Hepatic stellate cell (primary cell): ENCODE measurements at regions not wholly inside any gene's neighbourhood (a gene's known extent, or its start where the extent isn't known, plus 50 kb on each side); places are given as distances from the start of the nearest gene placed in this dataset.
"Not testable (repeated sequence)": the region's sequence is repeated elsewhere in the genome, so short reads cannot be mapped to it uniquely, and the experiment has no call there.

Experiments used
- DNase-seq: peaks from one replicate; pipeline ENCODE4 v3.0.0; 2011; ENCODE audit warnings: low spot score

DNA sequence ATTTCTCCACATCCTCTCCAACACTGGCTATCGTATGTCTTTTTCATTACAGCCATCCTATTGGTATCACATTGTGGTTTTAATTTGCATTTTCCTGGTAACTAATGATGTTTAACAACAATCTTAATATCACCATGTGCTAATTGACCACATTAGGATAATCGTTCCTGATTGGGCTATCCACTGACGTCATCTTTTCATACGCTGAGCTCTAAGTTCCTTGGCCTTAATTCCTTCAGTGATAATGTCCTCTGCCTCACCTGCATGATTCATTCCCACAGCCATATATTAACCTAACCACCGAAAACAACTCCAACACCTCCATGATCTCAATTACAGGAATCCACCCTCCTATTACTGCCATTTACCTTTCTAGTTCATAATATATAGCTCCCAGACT, 547.9 kb upstream of the BRINP1 start:
- no peak for DNase-seq

DNA sequence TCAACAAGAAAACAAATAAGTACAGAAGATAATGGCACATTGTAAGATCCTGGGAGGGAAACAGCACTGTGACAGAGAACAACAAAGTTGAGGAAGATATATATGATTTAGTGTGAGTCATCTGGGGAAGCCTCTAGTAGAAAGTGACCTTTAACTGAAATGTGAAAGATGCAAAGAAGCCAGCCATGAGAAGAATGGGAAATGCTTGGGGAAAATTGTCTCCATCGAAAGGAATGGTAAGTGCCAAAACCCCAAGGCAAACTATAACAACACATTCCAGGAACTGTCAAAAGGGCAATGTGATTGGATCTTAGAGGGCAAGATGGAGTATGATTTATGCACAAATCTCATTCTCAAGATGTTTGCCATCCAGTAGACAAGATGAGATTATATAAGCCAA, 537.8 kb upstream of the BRINP1 start:
- no peak for DNase-seq

DNA sequence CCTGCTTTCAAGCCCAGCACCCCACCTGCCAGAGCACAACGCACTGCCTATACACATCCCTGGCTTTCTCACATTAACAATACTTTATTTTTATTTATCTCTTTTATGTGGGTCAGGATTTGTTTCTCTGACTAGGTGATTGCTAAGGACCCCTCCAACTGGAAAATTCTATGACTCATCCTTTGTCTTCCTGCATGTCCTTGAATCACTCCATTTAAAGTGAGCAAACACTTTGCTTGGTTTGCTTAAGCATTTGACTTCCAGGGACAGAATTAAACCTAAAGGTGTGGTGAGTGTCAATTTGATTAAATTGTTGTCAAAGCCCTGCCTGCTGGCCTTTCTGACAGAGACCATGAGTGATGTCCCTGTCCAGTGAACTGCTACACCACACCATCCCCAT, 536.5 kb upstream of the BRINP1 start:
- DNase-seq: no peak

DNA sequence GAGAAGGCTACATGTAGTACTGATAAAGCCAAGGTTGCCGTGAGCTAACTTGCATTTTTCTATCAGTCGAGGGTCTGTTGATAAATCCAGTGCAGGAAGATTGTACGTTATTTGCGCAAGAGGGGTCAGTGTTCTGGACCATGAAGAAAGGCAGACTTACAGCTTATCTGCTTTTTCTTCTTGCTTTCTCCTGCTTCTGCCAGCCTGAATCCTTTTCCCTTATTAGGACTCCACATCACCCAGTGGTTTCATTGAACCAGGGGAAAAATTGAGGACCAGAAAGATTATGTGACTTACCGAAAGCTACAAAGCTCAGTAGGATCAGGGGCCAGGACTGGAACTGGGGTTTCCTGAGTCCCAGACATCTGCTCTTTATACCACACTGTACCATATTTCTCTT, 534.6 kb upstream of the BRINP1 start:
- no peak for DNase-seq

DNA sequence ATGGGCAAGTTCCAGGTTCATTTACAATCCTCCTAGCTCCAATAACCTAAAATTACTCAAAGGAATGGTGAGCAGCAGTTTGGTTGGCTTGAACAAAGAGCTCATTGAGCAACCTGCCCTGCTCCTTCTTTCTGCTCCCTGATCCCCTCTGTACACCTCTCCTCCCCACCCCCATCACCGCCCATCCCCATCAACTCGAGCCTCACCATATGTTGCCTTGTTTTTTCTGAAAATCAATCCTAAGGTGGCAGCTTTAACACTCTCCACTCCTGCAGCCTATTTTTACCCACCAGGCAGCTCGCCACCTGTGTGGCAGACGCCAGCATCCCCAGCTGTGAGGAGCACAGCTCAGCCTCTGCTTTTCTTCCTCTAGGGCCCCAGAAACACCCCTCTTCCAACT, 533.4 kb upstream of the BRINP1 start:
- no peak for DNase-seq

DNA sequence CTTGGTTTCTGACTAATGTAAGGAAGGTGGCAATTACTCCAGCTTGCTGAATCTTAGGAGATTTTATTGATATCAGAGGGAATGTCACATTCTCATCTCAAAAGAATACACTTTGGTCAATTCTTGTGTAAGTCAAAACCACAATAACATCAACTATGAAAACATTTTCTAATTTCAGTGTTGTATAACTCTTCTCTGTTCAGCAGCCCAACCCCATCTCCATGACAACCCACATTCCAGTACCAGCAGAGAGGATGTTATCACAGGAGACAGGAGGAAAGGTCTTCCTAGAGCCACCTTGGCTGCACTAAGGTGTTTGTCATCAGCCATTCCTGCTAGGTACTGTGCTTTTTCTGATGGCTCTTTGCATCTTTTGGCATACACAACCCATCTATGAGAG, 529.1 kb upstream of the BRINP1 start:
- DNase-seq: no peak

DNA sequence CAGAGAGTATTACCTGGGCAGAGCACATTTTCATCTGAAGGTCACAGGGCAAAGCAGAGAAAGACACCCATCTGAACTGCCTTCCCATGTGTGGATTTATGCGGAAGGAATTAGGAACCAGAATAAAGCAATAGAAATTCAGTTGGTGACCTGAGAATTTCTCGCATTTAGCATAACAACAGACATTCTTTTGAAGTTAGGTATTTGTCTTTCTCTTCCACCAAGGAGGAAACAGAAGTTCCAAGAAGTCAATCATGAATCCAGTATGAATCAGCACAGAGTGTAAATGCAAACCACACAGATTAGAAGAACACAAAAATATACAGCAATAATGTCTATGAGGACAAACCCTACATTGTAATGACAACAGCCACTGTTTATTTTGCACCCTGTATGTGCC, 515.2 kb upstream of the BRINP1 start:
- no peak for DNase-seq

DNA sequence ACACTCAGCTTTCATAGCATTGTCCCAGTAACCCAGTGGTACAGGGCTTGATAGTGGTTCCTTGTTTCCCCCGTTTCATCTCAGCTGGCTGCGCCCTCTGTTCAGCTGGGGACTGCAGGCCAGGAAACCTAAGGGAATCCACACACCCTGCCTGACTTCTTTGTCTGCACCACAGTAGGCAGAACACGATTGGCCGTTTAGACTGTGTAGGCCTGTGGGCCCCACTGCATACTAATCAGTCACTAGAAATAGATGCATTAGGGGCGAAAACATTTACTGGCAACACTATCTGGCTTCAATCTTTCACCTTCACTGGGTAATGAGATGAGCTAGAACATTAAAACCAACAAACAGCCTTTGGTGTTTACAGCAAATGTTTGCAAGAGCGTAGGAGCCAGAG, 512.7 kb upstream of the BRINP1 start:
- DNase-seq: no peak

DNA sequence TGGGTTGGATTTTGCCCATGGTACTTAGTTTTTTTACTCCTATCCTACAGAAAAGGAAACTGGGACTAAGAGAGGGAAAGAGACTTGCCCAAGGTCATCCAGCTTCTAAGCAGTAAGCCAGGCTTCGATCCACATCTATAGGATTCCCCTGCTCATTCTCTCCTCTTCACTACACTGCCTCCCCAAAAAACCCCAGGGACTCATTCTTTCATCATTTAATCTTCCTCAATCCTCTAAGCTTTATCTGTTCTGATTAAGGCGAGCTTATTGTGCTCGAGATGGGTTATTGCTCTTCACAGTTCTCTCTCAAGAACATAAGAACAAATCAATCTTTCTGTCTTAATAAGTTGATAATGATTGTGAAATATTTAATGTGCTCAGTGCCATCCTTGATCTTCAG, 511.1 kb upstream of the BRINP1 start:
- DNase-seq: no peak

DNA sequence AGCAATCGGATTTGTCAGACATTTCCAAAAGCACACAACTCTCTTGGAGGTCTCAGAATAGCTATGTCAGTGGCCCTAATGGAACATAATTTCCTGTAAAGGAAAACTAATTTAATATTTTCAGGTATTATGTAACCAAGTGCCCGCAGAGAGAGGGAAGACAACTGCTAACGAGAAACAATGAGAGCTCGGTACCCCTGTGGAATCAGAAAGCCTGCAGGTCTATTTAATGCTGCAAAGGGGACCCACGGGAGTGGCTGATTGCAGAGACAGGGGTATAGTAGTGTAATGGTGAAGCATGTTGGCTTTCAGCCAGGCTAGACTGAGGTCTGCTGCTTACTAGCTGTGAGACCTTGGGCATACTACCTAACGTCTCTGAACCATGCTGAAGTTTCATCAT, 508.1 kb upstream of the BRINP1 start:
- no peak for DNase-seq

DNA sequence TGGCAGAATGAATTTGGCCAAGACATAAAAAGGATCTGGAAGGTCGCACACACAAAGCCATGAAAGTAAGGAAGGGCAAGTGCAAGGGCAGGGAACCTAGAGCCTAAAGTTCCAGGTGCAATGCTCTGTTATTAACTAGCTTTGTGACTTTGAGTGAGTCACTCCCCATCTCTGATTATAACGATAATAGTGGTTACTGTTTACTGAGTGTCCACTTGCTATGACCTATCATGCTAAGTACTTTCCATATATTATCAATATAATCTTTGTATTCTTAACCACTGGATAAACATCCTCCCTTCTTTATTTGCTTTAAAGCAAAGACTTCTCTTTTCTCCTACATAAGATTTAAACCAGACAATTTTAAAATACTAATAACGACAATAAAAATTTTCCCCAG, 504.6 kb upstream of the BRINP1 start:
- DNase-seq: no peak

DNA sequence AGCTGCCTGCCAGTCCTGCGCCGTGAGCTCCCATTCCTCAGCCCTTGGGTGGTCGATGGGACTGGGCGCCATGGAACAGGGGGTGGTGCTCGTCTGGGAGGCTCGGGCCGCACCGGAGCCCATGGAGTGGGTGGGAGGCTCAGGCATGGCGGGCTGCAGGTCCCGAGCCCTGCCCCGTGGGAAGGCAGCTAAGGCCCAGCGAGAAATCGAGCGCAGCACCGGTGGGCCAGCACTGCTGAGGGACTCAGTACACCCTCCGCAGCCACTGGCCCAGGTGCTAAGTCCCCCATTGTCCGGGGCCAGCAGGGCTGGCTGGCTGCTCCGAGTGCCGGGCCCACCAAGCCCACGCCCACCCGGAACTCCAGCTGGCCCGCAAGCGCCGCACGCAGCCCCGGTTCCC, 501.0 kb upstream of the BRINP1 start:
- not testable (repeated sequence) for DNase-seq

DNA sequence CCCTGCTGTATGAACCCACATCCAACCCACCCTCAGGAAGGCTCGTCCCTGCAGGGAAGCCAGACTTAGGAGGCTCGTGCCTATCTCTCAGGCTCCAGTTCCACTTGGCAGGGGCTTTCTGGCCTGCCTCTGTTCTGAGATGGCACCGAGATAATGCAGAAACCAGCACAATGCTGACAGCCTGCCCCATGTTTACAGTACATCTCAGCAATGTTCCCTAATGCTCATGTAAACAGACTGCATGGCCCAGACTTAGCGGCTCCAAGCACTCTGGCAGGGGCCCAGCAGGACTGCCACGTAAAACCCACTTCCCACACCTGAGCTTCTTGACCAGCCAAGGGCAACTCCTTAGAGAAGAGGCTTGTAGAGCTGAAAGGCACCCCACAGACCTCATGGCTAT, 499.5 kb upstream of the BRINP1 start:
- DNase-seq: no peak

DNA sequence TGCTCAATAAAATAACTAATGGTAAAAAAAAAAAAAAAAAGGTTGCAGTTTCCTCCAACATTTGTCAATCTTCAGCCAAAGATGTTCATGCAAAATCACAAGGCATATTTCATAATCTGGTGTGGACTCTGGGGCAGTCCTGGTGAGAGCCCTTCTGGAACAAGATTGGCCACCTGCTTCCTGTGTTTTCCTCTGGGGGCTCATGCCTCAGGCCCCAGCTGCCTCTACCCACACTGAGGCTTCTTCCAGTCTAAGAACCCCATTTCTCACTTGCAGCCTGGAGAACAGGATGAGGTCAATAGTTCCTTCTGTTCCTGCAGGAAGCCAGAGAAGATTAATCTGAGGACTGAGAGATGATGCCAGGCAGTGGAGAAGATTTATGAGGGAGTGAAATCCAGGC, 492.6 kb upstream of the BRINP1 start:
- no peak for DNase-seq

DNA sequence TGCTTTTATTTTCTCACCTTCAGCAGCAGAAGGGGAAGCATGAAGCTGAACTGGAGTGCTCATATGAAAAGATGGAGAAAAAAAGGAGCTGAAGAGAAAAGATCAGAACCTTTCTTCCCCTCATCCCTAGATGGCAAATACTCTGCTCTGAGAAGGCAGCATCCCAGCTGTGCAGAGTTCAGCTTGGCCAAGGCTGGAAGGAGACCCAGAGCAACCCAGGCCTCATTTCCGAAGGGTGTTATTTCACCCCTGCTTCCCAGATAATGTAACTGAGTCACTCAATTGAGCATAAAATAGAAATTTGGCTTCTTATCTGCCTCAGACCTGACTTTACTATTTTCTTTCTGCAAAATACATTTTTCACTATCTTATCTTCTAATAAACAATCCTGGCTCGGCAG, 489.9 kb upstream of the BRINP1 start:
- DNase-seq: no peak

DNA sequence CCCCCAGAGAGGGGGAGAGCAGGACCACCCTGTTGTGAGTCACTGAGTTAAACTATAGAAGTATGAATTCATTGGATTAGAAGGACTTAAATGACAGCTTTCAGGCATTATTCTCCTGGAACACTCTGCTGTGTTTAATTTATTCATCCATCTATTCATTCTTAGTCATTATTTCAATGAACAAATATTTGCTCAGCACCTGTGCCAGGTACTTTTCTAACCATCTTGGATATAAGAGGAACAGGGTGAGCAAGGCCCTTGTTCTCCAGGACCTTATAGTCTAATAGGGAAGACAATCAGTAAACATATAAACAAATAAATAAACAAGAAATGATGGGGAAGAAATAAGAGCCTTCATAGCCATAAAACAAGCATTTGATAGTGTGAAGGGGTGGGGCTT, 483.9 kb upstream of the BRINP1 start:
- no peak for DNase-seq

DNA sequence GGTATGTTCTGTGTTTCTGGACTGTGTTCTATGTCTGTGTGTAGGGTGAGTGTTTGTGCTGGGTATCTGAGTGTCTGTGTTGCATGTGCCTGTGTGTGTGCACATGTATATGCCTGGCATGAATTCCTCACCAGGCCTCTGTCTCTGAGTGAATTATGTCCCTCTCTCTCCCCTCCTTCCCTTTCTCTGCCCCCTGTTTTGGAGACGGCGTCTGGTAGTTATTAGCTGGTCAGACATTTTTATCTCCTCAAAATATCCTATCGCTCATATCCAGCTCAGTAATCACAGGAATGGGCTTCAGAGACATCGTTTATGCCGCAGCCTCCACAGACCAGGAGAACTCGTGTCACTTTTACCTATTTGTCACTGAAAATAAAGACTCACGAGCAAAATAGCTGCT, 483.2 kb upstream of the BRINP1 start:
- DNase-seq: no peak

DNA sequence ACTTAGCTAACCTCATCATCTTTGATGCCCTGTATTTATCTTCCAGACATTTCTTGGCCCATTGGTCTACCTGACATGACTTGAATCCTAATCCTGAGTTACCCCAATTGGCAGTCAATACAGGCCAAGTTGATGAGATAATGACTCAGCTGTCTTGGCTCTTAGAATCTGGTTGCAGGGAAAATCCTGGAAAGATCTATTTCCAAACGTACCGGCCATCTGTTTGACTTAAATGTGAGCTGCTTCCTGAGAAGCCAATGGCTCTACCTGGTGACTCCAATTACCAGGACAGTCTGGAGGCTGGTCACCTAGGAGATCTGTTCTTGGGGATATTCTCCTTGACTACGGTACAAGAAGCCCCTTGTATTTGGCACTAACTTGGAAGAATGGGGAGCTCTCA, 475.2 kb upstream of the BRINP1 start:
- DNase-seq: no peak

DNA sequence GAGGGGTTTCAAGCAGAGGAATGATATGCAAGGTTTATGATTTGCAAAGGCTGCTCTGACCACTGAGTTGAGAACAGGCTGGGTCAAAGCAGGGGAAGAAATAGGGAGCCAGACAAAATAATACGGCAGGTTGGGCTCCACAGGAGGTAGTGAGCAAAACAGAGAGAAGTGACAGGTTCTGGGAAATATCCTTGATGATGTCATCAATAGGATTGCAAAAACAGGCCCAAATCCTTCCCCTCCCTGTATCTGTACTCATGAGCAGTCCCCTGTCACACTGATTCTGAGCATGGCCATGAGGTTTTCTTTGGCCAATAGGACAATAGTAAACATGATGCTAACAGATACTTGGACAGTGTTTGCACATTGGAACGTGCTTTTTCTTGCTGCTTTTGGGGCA, 471.8 kb upstream of the BRINP1 start:
- DNase-seq: no peak

DNA sequence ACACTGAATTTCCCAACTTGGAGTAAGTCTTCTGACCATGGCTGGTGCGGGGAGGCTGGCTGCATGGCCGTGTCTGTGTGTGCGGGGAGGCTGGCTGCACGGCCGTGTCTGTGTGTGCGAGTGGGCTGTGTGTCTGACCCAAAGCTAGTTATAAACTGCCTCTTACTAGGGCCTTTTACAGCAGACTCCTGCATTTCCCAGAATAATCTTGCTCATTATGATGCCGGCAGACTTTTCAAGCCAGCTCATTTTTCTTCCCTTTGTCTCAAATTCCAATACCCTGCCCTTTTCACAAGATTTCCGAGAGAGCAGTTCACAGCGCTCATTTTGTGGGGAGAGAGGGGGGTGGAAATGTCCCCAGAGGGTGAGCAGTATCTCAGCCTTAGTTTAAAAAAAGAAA, 470.7 kb upstream of the BRINP1 start:
- no peak for DNase-seq

DNA sequence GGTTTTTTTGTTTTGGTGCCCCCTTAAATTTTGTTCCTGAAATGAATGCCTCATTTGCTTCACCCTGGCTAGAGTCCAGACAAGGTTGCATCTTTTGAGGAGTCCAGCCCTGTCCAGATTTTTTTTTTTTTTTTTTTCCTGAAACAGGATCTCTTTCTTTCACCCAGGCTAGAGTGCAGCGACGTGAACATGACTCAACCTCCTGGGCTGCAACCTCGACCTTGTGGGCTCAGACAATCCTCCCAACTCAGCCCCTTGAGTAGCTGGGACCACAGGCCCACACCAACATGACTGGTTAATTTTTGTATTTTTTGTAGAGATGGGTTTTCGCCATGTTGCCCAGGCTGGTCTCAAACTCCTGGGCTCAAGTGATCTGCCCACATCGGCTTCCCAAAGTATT, 469.0 kb upstream of the BRINP1 start:
- DNase-seq: no peak

DNA sequence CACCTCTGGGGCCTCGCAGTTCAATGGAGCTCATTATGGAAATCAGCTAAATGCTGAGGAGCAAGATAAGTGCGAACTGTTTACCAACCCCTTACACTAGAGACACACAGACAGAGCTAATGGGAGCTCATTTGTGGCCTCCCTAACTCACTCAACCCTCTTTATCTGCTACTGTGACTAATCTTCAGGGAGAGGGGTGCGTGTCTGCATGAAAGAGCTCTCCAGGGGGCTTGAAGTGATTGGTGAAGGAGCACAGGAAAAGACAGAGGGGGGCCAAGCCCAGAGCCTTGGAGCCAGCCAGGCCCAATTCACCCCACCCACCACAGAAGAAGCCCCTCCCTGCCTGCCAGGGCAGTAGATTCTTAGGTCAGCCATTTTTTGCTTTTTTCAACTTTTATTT, 466.8 kb upstream of the BRINP1 start:
- DNase-seq: no peak

DNA sequence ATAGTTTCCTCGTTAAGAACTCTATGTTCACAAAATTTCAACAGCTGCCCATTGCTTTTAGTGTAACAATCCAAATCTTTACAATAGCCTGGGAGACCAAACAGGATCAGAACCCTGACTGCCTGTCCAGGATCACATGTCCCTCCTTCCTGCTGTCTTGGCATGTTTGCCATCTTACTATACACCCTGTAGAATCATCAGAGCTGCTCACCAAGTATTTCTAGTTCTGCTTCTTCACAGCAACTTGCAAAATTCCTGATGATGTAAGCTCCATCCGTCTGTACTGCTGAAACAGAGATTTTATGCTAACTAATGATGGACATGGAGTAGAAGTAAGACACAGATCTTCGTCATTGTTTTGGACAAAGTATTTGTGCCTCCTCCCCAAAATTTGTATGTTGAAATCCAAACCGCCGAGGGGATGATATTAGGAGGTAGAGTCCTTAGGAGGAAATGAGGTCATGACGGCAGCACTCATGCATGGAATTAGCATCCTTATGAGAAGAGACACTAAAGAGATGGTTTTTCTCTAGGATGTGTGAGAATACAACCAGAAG, 464.9 kb upstream of the BRINP1 start:
- no peak for DNase-seq

DNA sequence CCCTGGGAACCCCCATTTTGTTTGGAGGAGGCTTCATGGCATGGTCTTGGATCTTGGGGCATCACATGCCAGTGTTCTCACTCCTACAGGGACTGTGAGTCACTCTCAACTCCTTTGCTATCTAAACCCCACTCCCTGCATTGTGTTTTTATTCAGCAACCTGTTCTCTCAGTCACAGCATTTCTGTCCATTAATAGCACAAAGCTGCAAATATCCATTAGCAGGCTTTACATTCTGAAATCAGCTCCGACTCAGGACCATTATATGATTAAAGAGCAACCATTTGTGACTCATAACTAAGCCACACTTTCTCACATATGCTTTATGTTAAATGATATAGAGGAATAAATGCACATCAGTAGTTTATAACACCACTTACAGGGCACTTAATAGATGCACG, 462.1 kb upstream of the BRINP1 start:
- no peak for DNase-seq

DNA sequence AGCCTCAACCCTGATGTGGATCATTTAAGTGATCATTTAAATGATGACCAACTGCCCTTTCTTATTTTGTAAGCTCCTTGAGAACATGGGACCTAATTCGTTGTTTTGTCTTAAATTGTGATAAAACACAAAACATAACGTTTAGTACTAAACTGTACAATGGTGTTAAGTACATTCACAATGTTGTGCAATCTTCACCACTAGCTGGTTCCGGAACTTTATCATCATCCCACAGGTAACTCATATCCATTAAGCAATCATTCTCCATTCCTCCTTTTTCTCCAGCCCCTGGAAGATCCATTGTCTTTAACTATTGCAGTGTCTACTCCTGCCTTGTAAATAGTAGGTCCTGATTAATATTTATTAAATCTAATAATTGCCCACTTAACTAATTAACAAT, 460.5 kb upstream of the BRINP1 start:
- DNase-seq: no peak
